ENCODE measurements at regions not wholly inside any gene's neighbourhood (a gene's known extent, or its start where the extent isn't known, plus 50 kb on each side); places are given as distances from the start of the nearest gene placed in this dataset.

- BruUV-seq (replicated peaks) = no TSS peak
- ATAC-seq = no peak
- Histone ChIP-seq H2AFZ (ENCODE audit: control insufficient read depth, low read depth, low read length) (no peak overlapping the region), H4K20me1 (ENCODE audit: control insufficient read depth, insufficient read depth) (no peaks in the 10 kb centered on the region), H3K4me3 (no peak overlapping the region), H3K9ac (ENCODE audit: control insufficient read depth, insufficient read depth, low read length) (no peak overlapping the region), H3K27me3 (replicated peaks in 1 of 2; ENCODE audit: control insufficient read depth in 2 of 2, insufficient read depth in 2 of 2, low read length in 1 of 2) (no peaks in the 10 kb centered on the region), H3K4me1 (ENCODE audit: control insufficient read depth, insufficient read depth, low read length) (no peaks in the 10 kb centered on the region), H3K4me2 (ENCODE audit: control insufficient read depth, insufficient read depth) (no peak overlapping the region), H3K79me2 (ENCODE audit: control insufficient read depth, insufficient read depth, low read length) (no peaks in the 10 kb centered on the region), H3K9me3 (replicated peaks; ENCODE audit: control insufficient read depth, insufficient read depth, low read length) (no peaks in the 10 kb centered on the region), H3K36me3 (ENCODE audit: control insufficient read depth in 2 of 2, insufficient read depth in 2 of 2, low read length in 1 of 2) (no peaks in the 10 kb centered on the region), H3K27ac (ENCODE audit: control insufficient read depth, insufficient read depth) (no peak overlapping the region)
- ChIA-PET RAD21 (ENCODE audit: unreplicated experiment) (no interaction called here), SMC1A (ENCODE audit: uncharacterized antibody, unreplicated experiment) (no interaction called here), POLR2A (no interaction called here), CTCF (no interaction called here)
- DNase-seq (ENCODE audit: low read depth, low spot score) = no peak
- in situ Hi-C loops (cut with MboI) = no loop called here
- 31% methylated on average over 6 of the region's 6 CpGs for WGBS (ENCODE audit: insufficient coverage, insufficient replicate concordance, low lambda C conversion rate, missing lambda C conversion rate)
- intact Hi-C loops (cut with micrococcal nuclease; ENCODE audit: unreplicated experiment) = no loop called here
- FAIRE-seq = no peak
- TF ChIP-seq ZBTB40 (IDR thresholded peaks at IDR 0.05; ENCODE audit: borderline replicate concordance) = no peak
- TF ChIP-seq POLR2AphosphoS2 (IDR thresholded peaks at IDR 0.05; ENCODE audit: low read depth, low read length) = no peak
- no peak for TF ChIP-seq IKZF1 (conservative IDR thresholded peaks at IDR 0.05)
- no peak for TF ChIP-seq CBX3 (IDR thresholded peaks at IDR 0.05; ENCODE audit: borderline replicate concordance, low read depth)
- TF ChIP-seq NFYA (IDR thresholded peaks at IDR 0.05; ENCODE audit: borderline replicate concordance, low read depth, low read length) = no peak
- no peak for TF ChIP-seq CUX1 (IDR thresholded peaks at IDR 0.05; ENCODE audit: insufficient replicate concordance, low read depth, low read length)
- TF ChIP-seq STAT1 (conservative IDR thresholded peaks at IDR 0.05) = no peak
Observed at GRCh38 chrX:41024755-41025154, 60.5 kb upstream of the USP9X start.
